GM23338 (cell line): ENCODE measurements at regions not wholly inside any gene's neighbourhood (a gene's known extent, or its start where the extent isn't known, plus 50 kb on each side); places are given as distances from the start of the nearest gene placed in this dataset.

Experiments used
- CREB1 ChIP-seq: fragments of 250-450 bp; sonication (Bioruptor Pico); IDR thresholded peaks from 2 replicates; pipeline ENCODE4 v1.5.0; 2020; ENCODE audit warnings: low read depth, mild to moderate bottlenecking, moderate library complexity
- CTCF ChIP-seq, 2 experiments: fragments of 200-600 bp in 1 of 2; sonication (generic) in 1 of 2; conservative IDR thresholded peaks; 2 replicates each; pipeline versions ENCODE4 v1.5.1 to v1.6.1; 2016 to 2017; ENCODE audit warnings: antibody characterized with exemption in 2 of 2, low read depth in 2 of 2, mild to moderate bottlenecking in 2 of 2, moderate library complexity in 1 of 2
- EZH2 ChIP-seq: fragments of 200-600 bp; sonication (generic); IDR thresholded peaks from one replicate; pipeline ENCODE4 v1.8.0; 2017; ENCODE audit warnings: antibody characterized with exemption, mild to moderate bottlenecking, low read depth; ENCODE audit not compliant: unreplicated experiment
- EZH2phosphoT487 ChIP-seq: fragments of 200-600 bp; sonication (generic); IDR thresholded peaks from one replicate; pipeline ENCODE4 v1.8.1; 2018; ENCODE audit warnings: antibody characterized with exemption; ENCODE audit not compliant: unreplicated experiment
- JUNB ChIP-seq: IDR thresholded peaks from one replicate; pipeline ENCODE4 v1.6.1; 2016; ENCODE audit warnings: antibody characterized with exemption; ENCODE audit not compliant: unreplicated experiment
- POLR2AphosphoS5 ChIP-seq: IDR thresholded peaks from 2 replicates; pipeline ENCODE4 v1.6.1; 2016; ENCODE audit warnings: antibody characterized with exemption, low read depth
- REST ChIP-seq: IDR thresholded peaks from one replicate; pipeline ENCODE4 v1.6.1; 2018; ENCODE audit warnings: antibody characterized with exemption; ENCODE audit not compliant: unreplicated experiment
- STAT1 ChIP-seq: IDR thresholded peaks from one replicate; pipeline ENCODE4 v1.6.1; 2016; ENCODE audit warnings: antibody characterized with exemption; ENCODE audit not compliant: unreplicated experiment
- ZNF114 ChIP-seq: fragments of 250-450 bp; sonication (Bioruptor Pico); IDR thresholded peaks from 2 replicates; pipeline ENCODE4 v1.5.0; 2020; ENCODE audit warnings: mild to moderate bottlenecking, moderate library complexity

- no peak for TF ChIP-seq EZH2
- TF ChIP-seq REST, result no peak
- no peak for TF ChIP-seq CTCF (conservative IDR thresholded peaks at IDR 0.05; ENCODE audit: low read depth in 2 of 2)
- no peak for TF ChIP-seq CREB1 (CRISPR knock-in tag)
- TF ChIP-seq POLR2AphosphoS5, result no peak
- no peak for TF ChIP-seq JUNB
- no peak for TF ChIP-seq STAT1
- no peak for TF ChIP-seq ZNF114
- TF ChIP-seq EZH2phosphoT487, result no peak
Observed at GRCh38 chr5:159780246-159780645, 136.0 kb upstream of the ADRA1B start.
